MM.1S (cell line): ENCODE measurements at regions not wholly inside any gene's neighbourhood (a gene's known extent, or its start where the extent isn't known, plus 50 kb on each side); places are given as distances from the start of the nearest gene placed in this dataset.

Experiments
- EZH2 ChIP-seq: fragments of 300-600 bp; sonication (generic); optimal IDR thresholded peaks from 2 replicates; pipeline ENCODE3; 2017; ENCODE audit warnings: low read depth, mild to moderate bottlenecking, antibody characterized with exemption, low read length, mixed read lengths
- EZH2phosphoT487 ChIP-seq: fragments of 300-600 bp; sonication (generic); IDR thresholded peaks from 2 replicates; pipeline ENCODE4 v1.6.1; 2018; ENCODE audit warnings: antibody characterized with exemption, low read length
- TF ChIP-seq, protein P1 (sequence below): fragments of 300-600 bp; sonication (generic); IDR thresholded peaks from 2 replicates; pipeline ENCODE4 v1.5.1; 2016; ENCODE audit warnings: antibody characterized with exemption, low read length, mixed read lengths

DNA sequence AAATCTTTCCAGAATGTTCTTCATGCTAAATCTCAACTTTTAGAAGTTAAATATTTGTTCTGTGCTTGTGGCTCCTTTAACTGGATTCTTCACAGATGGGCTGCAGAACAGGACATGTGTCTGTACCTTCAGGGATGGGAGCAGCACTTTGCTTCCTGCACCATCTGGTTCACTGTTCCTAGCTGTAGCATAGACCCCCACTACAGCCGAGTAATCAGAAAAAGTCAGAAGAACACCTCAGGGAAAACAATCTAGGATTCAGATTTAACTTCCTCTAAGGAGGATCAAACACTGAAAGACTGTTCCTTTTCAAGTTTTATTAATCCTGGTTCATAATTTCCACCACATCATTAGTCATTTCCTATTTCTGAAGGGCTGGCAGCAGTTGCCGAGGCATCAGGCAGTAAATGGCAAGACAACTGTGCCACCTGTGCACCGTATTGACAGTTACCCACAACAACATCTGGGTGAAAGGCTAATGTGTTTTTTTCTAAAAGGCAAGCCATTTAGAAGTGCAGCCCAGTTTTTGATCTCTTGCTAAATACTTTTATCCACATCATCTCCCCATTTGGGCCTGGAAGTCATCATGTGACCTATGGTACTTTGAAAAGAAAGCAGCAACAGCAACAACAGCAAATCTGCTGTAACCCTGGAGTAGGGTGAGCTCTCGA, 212.8 kb upstream of the BMP4 start:
- TF ChIP-seq, protein P1, sequence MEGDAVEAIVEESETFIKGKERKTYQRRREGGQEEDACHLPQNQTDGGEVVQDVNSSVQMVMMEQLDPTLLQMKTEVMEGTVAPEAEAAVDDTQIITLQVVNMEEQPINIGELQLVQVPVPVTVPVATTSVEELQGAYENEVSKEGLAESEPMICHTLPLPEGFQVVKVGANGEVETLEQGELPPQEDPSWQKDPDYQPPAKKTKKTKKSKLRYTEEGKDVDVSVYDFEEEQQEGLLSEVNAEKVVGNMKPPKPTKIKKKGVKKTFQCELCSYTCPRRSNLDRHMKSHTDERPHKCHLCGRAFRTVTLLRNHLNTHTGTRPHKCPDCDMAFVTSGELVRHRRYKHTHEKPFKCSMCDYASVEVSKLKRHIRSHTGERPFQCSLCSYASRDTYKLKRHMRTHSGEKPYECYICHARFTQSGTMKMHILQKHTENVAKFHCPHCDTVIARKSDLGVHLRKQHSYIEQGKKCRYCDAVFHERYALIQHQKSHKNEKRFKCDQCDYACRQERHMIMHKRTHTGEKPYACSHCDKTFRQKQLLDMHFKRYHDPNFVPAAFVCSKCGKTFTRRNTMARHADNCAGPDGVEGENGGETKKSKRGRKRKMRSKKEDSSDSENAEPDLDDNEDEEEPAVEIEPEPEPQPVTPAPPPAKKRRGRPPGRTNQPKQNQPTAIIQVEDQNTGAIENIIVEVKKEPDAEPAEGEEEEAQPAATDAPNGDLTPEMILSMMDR, result no peak
- TF ChIP-seq EZH2, result no peak
- TF ChIP-seq EZH2phosphoT487, result no peak
